ENCODE measurements at regions not wholly inside any gene's neighbourhood (a gene's known extent, or its start where the extent isn't known, plus 50 kb on each side); places are given as distances from the start of the nearest gene placed in this dataset.
"Not testable (repeated sequence)": the region's sequence is repeated elsewhere in the genome, so short reads cannot be mapped to it uniquely, and the experiment has no call there.

DNA sequence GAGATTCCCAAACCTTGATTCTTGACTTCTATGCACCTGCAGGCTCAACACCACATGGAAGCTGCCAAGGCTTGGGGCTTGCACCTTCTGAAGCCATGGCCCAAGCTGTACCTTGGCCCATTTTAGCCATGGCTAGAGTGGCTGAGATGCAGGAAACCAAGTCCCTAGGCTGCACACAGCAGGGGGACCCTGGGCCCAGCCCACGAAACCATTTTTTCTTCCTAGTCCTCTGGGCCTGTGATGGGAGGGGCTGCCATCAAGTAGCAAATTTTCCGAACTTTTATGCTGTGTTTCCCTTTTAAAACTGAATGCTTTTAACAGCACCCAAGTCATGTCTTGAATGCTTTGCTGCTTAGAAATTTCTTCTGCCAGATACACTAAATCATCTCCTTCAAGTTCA lies 253.9 kb upstream of the RPS23 start:
- not testable (repeated sequence) for DNase-seq

DNA sequence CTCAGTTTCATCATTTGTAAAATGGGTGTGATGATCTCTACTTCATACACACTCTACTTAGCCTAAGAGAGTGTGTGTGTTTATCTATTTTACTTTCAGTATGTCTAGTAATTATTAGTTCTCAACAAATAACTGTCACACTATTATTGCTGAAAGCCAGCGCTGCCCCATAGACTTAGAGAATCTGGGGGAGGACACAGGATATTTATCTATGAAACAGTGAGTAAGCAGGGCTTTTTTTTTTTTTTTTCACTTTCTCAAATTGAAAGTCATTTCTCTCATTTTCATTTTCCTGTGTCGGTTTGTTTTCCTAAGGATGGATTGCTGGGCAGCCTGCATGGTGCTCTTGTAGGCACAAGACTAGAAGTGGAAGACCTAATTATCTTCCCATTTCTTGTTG lies 248.4 kb upstream of the RPS23 start:
- DNase-seq, result no peak

DNA sequence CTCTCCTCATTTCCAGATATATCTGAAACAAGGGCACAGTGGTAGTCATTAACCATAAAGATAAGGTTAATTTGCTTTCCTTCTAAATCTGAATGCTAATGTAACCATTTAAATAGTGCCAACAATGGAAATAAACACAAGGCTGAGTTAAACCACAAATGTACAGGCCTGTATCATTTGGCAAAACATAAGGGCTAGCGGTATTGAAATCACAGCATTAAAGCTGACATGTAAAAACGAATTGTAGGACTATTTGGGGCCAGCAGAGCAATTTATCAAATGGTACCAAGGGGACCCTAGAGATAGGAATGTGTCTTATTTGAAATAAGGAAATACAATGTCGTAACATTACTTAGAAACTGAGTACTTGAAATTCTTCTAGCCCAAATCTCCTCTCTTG lies 247.5 kb upstream of the RPS23 start:
- no peak for DNase-seq

DNA sequence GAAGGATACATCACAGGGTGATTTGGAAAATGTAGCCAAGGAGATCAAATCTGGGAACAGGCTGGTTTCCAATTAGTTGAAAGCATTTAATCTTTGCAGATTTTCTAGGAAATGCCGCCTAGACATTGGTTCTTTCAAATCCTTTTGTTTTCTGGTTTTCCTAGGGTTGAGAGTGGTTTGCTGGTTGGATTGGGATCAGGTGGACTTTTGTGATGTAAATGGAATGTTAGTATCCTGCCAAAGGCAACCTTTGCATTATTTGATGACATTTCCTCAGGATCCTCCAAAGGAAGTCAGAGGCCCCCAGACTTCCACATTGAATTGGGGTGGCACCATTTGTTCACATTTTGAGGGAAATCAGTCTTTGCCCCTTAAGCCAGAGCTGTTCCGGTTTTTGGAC lies 245.5 kb upstream of the RPS23 start:
- DNase-seq, result no peak

DNA sequence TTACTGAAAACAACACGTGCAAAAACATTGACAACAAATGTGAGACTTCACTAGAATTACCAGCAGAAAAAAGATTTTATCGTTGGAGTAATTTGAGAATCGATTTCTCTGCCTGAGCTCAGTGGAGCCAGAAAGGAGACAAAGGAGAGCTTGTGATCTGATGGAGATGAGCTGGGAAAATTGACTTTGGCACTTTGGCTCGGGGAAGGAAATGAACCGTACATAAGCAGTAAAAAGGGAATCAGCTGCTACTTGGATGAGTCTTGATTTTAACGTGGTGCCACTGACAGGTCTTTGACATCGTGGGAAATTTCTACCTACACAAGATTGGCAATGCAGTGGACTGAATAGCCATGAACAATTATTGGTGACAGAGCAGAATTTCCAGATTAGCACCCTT lies 244.7 kb upstream of the RPS23 start:
- no peak for DNase-seq

DNA sequence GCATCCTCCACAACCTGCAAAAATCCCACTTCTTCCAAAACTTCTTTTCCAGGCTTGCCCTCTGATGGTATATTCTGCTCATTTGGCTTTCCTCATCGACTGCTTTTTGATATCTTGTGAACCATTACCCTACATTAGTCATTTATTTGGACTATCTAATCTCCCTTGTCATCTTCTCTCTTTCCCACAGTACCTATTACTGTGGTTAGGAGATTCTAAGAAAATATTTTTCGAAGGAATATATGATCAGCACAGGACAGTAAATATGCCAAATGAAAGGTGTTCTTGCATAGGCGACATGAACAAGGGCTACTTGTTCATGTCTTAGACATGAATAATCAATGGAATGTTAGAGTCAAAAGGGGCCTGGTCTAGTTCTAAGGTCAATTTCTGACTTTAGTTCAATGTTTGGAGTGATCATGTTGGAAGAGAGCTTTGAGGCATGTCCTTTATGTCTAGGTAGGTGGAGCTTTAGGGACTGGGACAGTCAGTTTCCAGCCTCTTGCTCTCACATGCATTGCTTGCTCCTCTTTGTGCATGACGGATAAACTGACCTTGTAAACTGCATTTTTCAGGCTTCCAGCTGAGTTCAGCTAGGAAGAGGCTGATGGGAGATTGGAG lies 243.4 kb upstream of the RPS23 start:
- DNase-seq, result no peak

DNA sequence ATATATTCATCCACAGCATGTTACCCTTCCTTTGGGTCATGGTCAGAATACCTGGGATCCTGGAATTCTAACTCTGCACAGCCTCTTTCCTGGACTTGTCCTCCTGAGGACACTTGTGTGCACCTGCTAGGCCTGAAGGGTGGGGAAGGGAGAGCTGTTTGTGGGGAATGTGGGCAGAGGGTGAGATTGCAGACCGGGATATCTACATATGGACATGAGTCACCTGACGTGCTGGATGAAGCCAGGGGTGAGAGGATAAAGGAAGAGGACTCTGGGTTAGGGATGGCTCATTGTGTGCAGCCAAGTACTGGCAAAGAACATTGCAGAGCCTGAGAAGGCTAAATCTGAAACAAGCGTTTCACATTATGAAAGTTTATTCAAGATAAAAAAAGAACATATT lies 241.4 kb upstream of the RPS23 start:
- no peak for DNase-seq

DNA sequence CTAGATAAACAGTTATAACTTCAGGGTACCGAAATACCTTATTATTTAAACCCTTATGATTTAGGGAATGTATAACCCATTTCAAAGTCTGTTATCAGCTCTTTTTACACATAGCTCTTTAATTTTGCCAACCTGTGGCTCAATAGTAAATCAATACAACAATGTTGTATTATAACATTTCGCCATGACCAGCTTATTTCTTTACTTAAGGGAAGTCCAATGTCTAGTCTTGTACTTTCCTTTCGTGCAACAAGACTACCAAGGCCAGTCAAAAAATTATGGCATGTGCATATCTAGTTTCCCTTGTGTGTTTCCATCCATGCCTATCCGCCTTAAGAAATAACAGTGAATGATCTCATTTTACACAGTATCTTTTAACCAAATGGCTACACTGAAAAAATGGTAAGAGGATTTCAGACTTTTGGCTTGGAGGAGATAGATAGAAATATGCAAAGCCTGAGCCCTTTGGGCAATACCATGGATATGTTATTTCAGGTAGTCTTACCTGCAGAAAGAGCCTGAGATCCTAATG lies 239.5 kb upstream of the RPS23 start:
- DNase-seq, result no peak

DNA sequence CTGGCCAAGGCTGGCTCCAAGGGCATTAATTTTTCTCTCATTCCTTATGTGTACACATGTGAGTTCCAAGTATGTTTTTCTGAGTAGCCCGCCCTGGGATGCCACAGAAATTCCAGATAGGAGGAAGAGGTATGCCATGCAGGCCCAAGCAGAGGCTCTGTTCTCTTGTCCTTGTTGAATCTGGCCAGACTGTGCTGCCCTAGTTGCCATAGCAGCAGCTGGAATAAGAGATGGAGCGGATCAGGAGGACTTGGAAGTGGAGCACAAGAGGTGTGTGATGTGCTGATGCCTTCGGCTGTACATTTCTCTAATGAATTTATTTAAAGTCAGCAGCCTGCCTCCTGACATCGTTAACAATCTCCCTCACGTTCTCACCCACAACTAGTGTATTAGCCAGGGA lies 235.6 kb upstream of the RPS23 start:
- no peak for DNase-seq

DNA sequence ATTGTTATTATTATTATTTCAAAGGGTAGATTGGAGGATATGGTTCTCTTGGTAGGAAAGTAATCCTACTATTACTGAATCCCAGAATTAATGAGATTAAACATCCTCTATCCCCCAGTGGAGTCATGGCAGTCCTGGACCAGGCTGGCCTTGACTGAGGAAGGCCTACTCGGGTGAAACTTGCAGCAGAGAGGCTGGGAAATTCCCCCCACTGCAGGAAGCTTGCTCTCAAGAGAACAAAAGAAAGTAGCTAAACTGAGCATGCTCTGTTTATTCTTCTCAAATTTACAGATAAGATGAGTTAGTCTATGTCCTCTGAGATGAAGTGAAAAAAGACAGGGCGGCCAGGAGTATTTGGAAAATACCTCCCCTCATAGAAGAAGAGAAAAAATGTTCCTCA lies 233.9 kb upstream of the RPS23 start:
- DNase-seq, result peak; percentile 8

DNA sequence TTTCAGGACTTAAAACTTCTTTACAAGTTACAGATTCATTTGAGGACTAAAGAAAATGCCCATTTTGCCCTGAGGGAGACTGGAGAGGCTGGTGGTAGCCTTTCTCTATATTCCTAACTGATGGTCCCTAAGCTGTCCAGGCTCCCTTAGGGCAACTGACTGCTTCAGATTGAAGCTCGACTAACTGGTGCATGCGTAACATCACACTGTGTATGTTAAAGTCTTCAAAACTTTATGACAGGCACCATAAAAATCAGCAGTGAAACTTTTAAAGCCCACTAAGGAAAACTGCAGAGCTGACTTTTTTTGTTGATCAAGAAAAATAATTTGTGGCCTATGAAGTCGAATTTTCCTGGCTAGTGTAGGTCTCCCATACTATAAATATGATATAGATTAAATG lies 233.0 kb upstream of the RPS23 start:
- no peak for DNase-seq

DNA sequence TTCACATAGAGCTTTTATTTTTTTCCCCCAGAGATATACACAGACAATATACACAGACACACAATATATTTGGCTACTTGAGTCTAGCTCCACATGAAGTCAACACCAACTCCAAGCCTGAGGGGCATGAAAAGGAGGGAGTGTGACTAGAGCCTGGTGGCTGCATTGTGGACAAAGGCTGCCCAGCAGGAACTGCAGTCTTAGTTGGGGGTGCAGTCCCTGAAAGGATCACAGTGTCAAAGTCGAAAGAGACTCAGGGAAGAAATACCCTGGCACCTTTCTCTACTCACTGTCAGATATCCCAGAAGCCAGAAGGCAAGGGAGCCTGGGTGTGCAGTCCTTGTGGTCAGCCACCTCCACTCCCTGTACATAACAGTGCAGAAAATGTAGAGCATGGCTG lies 231.6 kb upstream of the RPS23 start:
- DNase-seq, result no peak

DNA sequence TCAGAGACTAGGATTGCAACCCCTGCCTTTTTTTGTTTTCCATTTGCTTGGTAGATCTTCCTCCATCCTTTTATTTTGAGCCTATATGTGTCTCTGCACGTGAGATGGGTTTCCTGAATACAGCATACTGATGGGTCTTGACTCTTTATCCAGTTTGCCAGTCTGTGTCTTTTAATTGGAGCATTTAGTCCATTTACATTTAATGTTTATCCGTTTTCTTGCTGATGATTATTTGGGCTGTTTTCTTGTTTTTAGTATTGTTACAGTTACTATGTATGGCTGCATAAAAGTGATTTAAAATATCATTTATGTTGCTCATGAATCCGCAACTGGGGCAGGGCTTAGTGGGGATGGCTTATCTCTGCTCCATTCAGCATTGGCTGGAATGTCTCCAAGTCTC lies 228.2 kb upstream of the RPS23 start:
- not testable (repeated sequence) for DNase-seq

DNA sequence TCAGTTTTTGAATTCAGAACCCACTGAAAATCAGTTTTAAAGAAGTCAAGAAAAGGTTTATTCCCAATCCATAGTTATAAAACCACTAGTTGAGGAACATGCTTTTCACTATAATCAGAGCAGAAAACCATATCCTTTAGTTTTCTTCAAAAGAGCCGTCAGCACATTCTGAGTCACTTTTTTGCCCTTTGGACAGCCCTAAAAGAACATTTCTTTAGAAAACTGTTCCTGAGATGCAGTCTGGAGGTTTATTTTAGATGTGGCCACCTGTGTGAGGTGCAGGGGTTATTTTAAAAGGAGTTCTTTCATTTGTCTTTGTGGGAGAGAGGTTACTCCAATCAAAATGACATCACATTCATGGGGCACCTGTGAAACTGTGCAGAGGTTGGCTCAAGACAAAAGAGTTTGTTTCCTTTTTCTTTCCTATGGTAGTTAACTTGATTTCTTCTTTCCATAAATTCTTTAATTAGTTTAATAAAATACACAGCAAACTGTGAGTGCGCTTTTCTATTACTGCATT lies 221.6 kb upstream of the RPS23 start:
- no peak for DNase-seq

DNA sequence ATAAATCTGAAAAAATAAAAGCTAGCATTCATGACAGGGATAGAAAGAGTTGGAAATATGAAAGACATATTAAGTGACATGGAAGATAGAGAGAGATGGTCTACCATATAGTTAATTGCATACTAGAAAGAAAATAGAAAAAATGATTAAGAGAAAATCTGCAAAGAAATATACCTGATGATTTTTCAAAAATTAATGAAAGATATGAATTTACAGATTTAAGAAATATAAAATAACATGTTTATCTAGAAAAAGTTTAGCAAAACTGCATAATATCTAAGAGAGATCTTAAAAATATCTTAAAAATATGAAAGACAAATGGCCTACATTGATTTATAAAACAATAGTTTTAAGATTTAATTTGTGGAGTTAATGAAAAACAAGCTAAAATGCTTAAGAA lies 219.1 kb upstream of the RPS23 start:
- no peak for DNase-seq

DNA sequence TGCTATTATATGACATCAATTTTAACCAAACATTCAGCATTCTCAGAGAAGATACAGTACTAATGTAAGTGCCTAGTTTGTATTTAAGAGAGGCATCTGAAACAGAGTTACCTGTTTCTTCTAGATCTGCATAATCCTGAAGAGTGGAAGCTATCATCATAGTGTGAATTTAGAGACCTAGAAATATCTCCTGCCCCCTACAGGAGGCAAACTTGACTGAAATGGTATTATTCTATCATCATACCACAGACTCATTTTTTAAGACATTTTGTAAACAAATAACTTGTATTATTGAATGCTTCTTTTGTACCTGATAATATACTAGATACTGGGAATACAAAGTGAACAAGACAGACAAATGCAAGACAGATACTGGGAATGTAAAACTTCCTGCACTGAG lies 216.8 kb upstream of the RPS23 start:
- DNase-seq, result no peak

DNA sequence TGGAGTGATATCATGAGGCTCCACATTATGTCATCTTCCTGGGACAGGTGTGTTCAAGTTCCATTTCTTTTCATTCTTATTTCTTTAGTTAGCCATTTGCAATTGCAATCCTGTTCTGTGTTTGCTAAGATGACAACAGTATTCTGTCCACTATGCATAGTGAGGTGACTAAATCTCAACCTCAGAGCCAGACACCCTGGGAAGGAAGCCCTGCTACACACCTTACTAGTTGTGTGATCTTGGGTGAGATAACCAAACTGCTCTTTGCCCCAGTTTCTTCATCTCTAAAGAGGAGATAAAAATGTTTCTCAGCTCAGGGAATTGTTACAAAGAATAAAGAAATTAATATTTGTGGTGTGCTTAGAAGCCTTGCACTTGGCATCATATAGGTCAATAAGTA lies 215.1 kb upstream of the RPS23 start:
- DNase-seq, result no peak

DNA sequence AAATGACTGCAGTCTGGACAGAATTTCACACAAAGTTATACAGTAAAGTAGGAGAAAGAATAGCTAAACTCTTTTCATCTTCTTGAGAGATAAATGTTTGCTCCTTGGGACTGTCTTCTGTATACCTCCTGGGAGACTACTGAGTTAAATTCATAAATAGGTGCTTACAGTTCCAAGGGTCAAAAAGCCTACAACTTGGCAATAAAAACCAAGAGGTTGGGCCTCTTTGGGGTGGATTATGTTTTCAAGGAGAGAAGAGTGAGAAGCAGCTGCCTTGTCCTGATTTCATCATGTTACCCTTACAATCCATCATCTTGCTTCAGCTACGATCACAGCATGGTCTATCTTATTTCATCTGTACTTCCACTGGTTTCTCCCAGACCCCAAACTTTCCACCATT lies 213.2 kb upstream of the RPS23 start:
- DNase-seq, result no peak

DNA sequence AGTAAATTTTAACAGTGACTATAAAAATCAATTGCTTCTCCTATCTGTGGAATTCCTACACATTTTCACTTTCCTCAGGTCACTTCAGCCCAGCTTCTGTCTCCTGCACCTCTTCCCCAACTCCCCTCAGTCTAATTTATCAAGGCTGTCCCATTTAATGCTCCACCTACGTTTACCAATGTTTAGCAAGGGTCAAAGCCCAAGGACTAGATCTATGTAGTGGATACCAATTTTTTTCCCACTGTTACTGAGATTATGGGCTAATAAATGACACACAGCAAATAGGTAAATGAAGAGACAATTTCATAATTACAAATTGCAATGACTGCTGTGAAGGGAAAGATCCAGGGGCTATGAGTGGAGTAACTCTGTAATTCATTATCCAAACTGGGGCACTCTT lies 211.5 kb upstream of the RPS23 start:
- DNase-seq, result no peak

DNA sequence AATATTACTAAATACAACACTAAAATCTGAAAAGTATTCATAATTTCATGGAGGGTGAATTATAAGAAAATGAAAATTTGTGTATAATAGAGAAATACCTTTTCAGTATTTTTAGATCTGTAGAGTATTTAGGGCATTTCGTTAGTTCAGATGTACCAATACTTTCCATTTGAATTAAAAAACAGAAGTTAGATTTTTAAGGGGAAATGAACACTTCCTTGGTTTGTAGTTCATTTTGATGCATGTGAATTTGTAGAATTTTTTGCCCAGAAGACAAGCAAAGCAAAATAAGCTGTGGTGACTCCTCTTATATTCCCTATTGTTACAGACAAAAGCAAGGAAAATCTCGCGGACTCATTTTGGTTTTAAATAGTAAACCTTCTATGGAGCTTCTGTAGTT lies 209.0 kb upstream of the RPS23 start:
- no peak for DNase-seq

DNA sequence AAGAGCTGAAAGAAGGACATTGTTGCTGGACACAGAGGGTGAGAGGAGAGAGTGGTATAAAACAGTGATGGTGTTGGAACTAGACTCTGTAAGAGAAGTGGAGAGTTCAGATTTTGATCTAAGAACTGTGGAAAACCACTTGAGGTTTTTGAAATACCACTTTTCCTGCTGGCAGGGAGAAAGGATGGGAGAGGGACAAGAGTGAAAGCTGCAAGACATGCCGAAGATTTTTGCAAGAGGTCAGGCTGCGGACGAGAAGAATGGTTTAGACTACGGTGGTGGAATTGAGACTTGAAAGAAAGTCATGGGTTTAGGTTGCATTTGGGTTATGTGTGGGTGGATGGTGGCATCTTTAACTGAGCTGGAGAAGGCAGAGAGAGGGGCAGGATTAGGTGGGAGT lies 202.2 kb upstream of the RPS23 start:
- DNase-seq, result no peak

DNA sequence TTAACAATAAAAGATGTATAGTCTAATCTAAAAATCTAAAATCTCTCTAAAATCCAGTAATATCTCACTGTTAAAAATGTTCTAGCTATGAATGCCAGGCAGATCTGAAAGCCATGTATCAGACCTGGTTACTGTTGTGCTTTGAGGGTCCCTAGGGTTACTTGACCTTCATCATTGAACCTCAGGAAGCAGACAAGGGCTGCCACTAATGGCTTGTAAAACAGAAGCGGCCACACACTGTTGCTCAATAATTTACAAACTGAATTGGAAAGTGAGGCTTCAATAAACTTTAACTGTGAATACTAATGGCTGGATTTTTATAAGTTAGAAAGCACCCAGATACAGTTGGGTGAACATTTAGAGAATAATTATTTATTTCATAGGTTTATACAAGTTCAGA lies 198.0 kb upstream of the RPS23 start:
- DNase-seq, result no peak

DNA sequence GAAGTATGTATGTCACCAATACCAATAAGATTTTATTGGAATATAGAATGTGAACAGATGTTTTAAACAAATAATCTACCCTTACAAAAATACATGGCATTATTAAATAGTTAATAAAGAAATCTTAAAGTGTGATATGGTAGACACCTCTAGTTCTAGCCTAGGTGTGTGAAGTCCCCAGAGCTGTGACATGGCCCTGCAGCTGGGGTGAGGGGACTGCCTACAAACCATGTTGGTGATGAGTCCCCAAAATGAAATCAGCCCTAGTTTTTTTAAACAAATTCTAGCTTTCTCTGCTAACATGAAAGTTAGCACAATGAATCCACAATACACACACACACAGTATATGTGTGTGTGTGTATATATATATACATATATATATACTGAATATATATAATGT lies 195.1 kb upstream of the RPS23 start:
- no peak for DNase-seq

DNA sequence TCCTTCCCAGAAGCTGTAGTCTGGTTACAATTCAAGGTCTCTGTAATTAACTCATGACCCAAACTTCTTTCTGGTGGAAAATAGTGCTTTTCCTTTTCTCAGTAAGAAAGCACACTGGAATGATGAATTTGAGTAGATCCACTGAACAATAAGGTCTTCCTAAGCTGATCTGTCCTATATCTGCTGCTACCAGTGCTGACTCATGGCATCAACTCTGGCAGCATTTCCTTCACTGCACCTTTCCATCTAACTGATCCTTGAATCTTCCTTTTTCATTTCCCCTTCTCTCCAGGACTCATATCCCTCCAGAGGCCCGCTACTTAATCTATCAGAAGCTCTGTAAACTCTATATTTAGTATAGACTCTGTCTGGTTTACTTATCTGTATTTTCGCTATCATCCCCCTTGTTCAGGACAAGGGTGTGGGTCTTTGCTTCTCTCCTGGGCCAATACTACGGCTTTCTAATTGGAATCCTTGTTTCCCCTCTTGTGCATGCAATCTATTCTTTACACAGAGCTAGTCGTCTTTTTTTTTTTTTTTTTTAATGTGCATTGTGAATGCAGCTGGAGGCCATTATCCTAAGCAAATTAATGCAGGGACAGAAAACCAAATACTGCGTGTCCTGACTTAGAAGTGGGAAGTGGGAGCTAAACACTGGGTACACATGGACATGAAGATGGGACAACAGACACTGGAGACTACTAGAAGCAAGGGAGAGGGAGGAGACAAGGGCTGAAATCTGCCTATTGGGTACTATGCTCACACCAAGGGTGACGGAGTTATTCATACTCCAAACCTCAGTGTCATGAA lies 192.2 kb upstream of the RPS23 start:
- no peak for DNase-seq

Data from activated naive CD4-positive, alpha-beta T cell treated with Interleukin-2 at 50 U/mL for 16 hours (primary cell).